GM12878 (cell line): ENCODE measurements at regions not wholly inside any gene's neighbourhood (a gene's known extent, or its start where the extent isn't known, plus 50 kb on each side); places are given as distances from the start of the nearest gene placed in this dataset.
"Not testable (repeated sequence)": the region's sequence is repeated elsewhere in the genome, so short reads cannot be mapped to it uniquely, and the experiment has no call there.

Experiments
- CTCF ChIP-seq, 3 experiments: IDR thresholded peaks in 2 of 3; conservative IDR thresholded peaks in 1 of 3; 2 replicates each; pipeline ENCODE4 v1.5.1; 2011; ENCODE audit warnings: low read depth in 3 of 3, low read length in 3 of 3, mild to moderate bottlenecking in 3 of 3, control low read depth in 2 of 3, moderate library complexity in 2 of 3, inconsistent platforms in 1 of 3, mixed read lengths in 1 of 3; ENCODE audit not compliant: control insufficient read depth in 2 of 3, insufficient read depth in 1 of 3; ENCODE audit errors: extremely low read depth in 1 of 3
- HDGF ChIP-seq: fragments of 450-650 bp; IDR thresholded peaks from 2 replicates; pipeline ENCODE4 v1.6.1; 2016; ENCODE audit warnings: antibody characterized with exemption
- JUNB ChIP-seq: IDR thresholded peaks from 2 replicates; pipeline ENCODE4 v1.6.1; 2016; ENCODE audit warnings: antibody characterized with exemption, mild to moderate bottlenecking
- SKIL ChIP-seq: fragments of 450-650 bp; IDR thresholded peaks from 2 replicates; pipeline ENCODE4 v1.6.1; 2017; ENCODE audit warnings: mild to moderate bottlenecking, low read depth, inconsistent platforms; ENCODE audit not compliant: poor library complexity, severe bottlenecking

- not testable (repeated sequence) for TF ChIP-seq SKIL; HDGF; CTCF (IDR thresholded peaks at IDR 0.05 in 2 of 3, conservative IDR thresholded peaks at IDR 0.05 in 1 of 3; ENCODE audit: control insufficient read depth in 2 of 3, extremely low read depth in 1 of 3, insufficient read depth in 1 of 3, low read depth in 3 of 3, low read length in 3 of 3); JUNB
These were observed 188.3 kb upstream of the FAM47A start for GRCh38 chrX:34320424-34320823.
